Fibroblast of villous mesenchyme (primary cell): ENCODE measurements at regions not wholly inside any gene's neighbourhood (a gene's known extent, or its start where the extent isn't known, plus 50 kb on each side); places are given as distances from the start of the nearest gene placed in this dataset.

Experiments
- DNase-seq: peaks from one replicate; pipeline ENCODE4 v3.0.0-alpha.2; 2010; ENCODE audit warnings: low read depth
- H3K4me3 ChIP-seq: 2 replicates; pipeline ENCODE4 v1.5.1; 2011; ENCODE audit warnings: low read depth, mild to moderate bottlenecking, low read length
- CTCF ChIP-seq: IDR thresholded peaks from 2 replicates; pipeline ENCODE4 v1.5.1; 2012; ENCODE audit warnings: low read depth, mild to moderate bottlenecking, low read length; ENCODE audit not compliant: insufficient read depth

- H3K4me3 ChIP-seq = no peak overlapping the region
- TF ChIP-seq CTCF = no peak
- no peak for DNase-seq
Observed at GRCh38 chr15:95921404-95921803, 409.1 kb upstream of the NR2F2 start.

- H3K4me3 ChIP-seq = no peak overlapping the region
- no peak for DNase-seq
- TF ChIP-seq CTCF = no peak
Observed at GRCh38 chr15:95922431-95922830, 408.1 kb upstream of the NR2F2 start.

- no peak overlapping the region for H3K4me3 ChIP-seq
- TF ChIP-seq CTCF = no peak
- DNase-seq = peak; percentile 41
Observed at GRCh38 chr15:95923792-95924191, 406.7 kb upstream of the NR2F2 start.

GRCh38 chr15:95928822-95929221 is 401.7 kb upstream of the NR2F2 start:
- DNase-seq = no peak
- TF ChIP-seq CTCF = no peak
- H3K4me3 ChIP-seq = no peak overlapping the region

GRCh38 chr15:95929232-95929846 is 401.2 kb upstream of the NR2F2 start:
- DNase-seq = peak; percentile 93
- no peak for TF ChIP-seq CTCF
- H3K4me3 ChIP-seq = no peak overlapping the region

- no peak for DNase-seq
- TF ChIP-seq CTCF = no peak
- no peak overlapping the region for H3K4me3 ChIP-seq
Observed at GRCh38 chr15:95930659-95931375, 399.7 kb upstream of the NR2F2 start.
